ENCODE measurements at regions not wholly inside any gene's neighbourhood (a gene's known extent, or its start where the extent isn't known, plus 50 kb on each side); places are given as distances from the start of the nearest gene placed in this dataset.
A peak's percentile ranks its signal among the peaks of the same experiment; 100 is the strongest.

DNA sequence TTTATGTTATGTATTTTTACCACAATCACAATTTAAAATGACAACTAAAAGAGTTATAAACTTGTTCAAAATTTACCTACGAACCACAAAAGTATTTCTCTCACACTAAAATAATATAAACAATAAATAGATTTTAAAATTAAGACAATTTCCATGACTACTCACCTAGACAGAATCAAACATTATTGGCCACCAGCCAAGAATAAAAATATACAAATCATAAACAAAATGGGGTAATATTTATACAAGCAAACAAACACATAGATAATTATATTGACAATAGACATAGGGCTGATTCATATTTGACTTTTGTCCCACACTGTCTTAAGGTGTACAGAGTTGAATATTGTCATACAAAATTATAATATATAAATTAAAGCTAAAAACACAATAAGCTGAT lies 119.6 kb upstream of the ZNF92 start:
- Histone ChIP-seq H3K36me3 (no peaks in the 10 kb centered on the region), H3K27me3 (no peaks in the 10 kb centered on the region), H3K27ac (no peak overlapping the region), H3K9me3 (no peaks in the 10 kb centered on the region), H3K4me1 (ENCODE audit: insufficient read depth) (no peaks in the 10 kb centered on the region), H3K4me3 (no peak overlapping the region)
- intact Hi-C loops (cut with DNase I), result no loop called here
- 77 to 90% (median 81%) methylated on average over 1 of the region's 1 CpG for WGBS, 3 donors
- DNase-seq, result no peak
- TF ChIP-seq, protein P1, sequence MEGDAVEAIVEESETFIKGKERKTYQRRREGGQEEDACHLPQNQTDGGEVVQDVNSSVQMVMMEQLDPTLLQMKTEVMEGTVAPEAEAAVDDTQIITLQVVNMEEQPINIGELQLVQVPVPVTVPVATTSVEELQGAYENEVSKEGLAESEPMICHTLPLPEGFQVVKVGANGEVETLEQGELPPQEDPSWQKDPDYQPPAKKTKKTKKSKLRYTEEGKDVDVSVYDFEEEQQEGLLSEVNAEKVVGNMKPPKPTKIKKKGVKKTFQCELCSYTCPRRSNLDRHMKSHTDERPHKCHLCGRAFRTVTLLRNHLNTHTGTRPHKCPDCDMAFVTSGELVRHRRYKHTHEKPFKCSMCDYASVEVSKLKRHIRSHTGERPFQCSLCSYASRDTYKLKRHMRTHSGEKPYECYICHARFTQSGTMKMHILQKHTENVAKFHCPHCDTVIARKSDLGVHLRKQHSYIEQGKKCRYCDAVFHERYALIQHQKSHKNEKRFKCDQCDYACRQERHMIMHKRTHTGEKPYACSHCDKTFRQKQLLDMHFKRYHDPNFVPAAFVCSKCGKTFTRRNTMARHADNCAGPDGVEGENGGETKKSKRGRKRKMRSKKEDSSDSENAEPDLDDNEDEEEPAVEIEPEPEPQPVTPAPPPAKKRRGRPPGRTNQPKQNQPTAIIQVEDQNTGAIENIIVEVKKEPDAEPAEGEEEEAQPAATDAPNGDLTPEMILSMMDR (IDR thresholded peaks at IDR 0.05), result no peak
- TF ChIP-seq EP300 (IDR thresholded peaks at IDR 0.05) (no peak), POLR2A (IDR thresholded peaks at IDR 0.05) (no peak)

DNA sequence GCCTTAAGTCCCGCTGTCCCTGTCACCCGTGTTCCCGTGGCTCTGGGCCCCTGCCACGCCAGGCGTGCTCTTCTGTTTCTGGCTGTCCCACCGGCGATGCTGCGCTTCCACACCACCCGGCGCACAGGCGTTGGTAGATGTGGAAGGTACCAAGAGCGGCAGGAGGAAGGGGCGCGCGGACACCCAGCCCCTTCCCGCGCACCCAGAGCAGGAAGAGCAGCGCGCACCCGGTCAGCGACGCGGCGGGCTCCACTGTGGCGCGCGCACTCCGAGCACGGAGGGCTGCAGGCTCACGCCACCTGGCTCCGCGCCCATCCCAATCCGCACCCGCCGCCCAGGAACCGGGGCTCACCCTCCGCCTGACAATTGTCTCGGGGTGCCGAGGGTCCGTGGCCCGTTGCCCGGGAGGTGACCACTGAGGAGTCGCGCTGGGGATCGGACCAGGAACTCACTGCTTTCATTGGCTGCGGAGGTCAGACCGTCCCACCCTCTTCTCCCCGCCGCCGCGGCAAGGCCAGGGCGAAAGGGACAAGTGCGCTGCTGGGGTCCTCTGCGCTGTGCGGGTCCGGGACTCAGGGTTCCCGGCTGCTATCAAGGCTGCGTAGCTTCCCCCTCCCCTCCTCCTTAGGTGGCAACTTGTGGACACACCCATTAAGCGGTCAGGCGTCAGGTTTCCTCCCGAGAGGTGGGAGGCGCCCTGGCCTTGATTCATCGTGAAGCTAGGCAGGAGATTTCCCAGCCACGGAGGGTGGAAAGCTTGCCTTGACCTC lies 121.6 kb upstream of the ZNF92 start:
- Histone ChIP-seq H3K27ac (no peak overlapping the region), H3K27me3 (no peaks in the 10 kb centered on the region), H3K4me3 (peak overlapping the region; percentile 31), H3K36me3 (no peaks in the 10 kb centered on the region), H3K4me1 (ENCODE audit: insufficient read depth) (no peaks in the 10 kb centered on the region), H3K9me3 (no peaks in the 10 kb centered on the region)
- 0 to 1% (median 1%) methylated on average over 46 to 64 of the region's 64 CpGs for WGBS, 3 donors
- TF ChIP-seq, protein P1 (IDR thresholded peaks at IDR 0.05), result no peak
- no peak for TF ChIP-seq POLR2A (IDR thresholded peaks at IDR 0.05)
- no peak for TF ChIP-seq EP300 (IDR thresholded peaks at IDR 0.05)
- DNase-seq, result peak in 4 of 5 donors; percentile 36 to 63 (median 44)
- intact Hi-C loops (cut with DNase I), result no loop called here

DNA sequence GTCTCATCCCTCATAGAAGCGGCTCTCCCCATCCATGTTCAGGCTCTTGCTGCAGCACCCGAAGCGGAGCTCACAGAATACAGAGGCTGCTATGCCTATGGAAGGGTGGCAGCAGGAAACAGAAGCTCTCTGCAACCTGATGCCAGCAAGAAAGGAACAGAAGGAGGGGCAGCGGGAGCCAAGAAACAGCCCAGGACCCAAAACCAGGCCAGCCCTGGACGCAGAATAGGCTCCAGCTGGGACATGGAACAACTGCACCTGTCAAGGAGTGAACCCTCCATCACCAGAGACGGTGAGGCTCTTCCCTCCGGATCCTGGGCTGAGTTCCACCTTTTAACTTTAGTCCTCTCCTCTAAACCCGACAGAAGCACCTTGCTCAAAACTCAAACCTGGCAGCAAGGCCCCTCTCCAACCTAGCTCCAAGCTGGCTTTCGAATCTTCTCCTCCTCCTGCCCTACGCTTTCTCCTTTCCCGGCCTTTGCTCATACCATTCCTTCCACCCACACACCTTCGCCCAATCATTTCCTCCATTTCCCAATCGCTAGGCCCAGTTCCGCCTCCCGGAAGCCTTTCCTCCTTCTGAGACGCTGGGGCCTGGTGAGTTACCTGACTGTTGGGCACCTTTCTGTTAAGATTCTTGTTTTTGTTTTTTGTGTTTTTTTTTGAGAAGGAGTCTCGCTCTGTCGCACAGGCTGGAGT lies 122.8 kb upstream of the ZNF92 start:
- Histone ChIP-seq H3K4me3 (no peak overlapping the region), H3K27ac (no peak overlapping the region), H3K4me1 (ENCODE audit: insufficient read depth) (no peaks in the 10 kb centered on the region), H3K9me3 (no peaks in the 10 kb centered on the region), H3K36me3 (no peaks in the 10 kb centered on the region), H3K27me3 (no peaks in the 10 kb centered on the region)
- intact Hi-C loops (cut with DNase I), result no loop called here
- 91 to 93% (median 91%) methylated on average over 18 of the region's 18 CpGs for WGBS, 3 donors
- DNase-seq, result no peak
- TF ChIP-seq EP300 (IDR thresholded peaks at IDR 0.05), result no peak
- TF ChIP-seq, protein P1 (IDR thresholded peaks at IDR 0.05), result no peak
- no peak for TF ChIP-seq POLR2A (IDR thresholded peaks at IDR 0.05)

DNA sequence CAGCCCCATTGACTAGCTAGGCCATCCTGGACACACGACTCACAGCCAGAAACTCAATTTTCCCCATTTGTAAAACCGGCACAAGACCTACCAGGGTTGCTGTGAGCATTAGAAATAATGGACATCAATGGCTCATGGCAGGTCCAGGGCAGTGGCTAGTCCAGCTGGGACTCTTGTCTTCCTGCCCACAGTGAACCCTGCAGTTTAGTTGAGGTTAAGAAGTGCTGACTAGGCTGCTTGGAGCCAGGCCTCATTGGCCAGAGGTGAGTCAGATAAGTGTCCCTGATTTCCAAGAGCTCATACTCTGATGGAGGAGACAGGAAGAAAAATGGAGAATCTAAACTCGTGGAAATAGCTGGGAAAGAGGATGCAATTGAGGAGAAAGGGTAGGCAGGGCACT lies 123.4 kb upstream of the ZNF92 start:
- DNase-seq, result no peak
- no peaks in the 10 kb centered on the region for H3K9me3 ChIP-seq
- no peaks in the 10 kb centered on the region for H3K36me3 ChIP-seq
- intact Hi-C loops (cut with DNase I), result no loop called here
- no peaks in the 10 kb centered on the region for H3K27me3 ChIP-seq
- H3K27ac ChIP-seq, result no peak overlapping the region
- 63 to 72% (median 71%) methylated on average over 3 of the region's 3 CpGs for WGBS, 3 donors
- H3K4me1 ChIP-seq (ENCODE audit: insufficient read depth), result no peaks in the 10 kb centered on the region
- H3K4me3 ChIP-seq, result no peak overlapping the region
- TF ChIP-seq EP300 (IDR thresholded peaks at IDR 0.05), result no peak
- TF ChIP-seq, protein P1 (IDR thresholded peaks at IDR 0.05), result no peak
- TF ChIP-seq POLR2A (IDR thresholded peaks at IDR 0.05), result no peak

Measured in ovary (tissue), 7 donors.